ENCODE measurements at regions not wholly inside any gene's neighbourhood (a gene's known extent, or its start where the extent isn't known, plus 50 kb on each side); places are given as distances from the start of the nearest gene placed in this dataset.

- WGBS: 91% methylated on average over 5 of the region's 5 CpGs
- TF ChIP-seq CTCF (IDR thresholded peaks at IDR 0.05) (no peak), POLR2A (IDR thresholded peaks at IDR 0.05) (no peak), POLR2AphosphoS5 (IDR thresholded peaks at IDR 0.05) (no peak)
- Histone ChIP-seq H3K4me1 (replicated peaks) (no peaks in the 10 kb centered on the region), H3K4me3 (no peak overlapping the region), H3K27me3 (replicated peaks; ENCODE audit: insufficient read depth) (no peaks in the 10 kb centered on the region), H3K36me3 (no peaks in the 10 kb centered on the region), H3K27ac (no peak overlapping the region), H3K9me3 (no peaks in the 10 kb centered on the region)
- DNase-seq (ENCODE audit: low spot score): no peak
- intact Hi-C loops (cut with DNase I): no loop called here
These were observed 689.8 kb downstream of the INHBA start for GRCh38 chr7:41013117-41013516.

DNA sequence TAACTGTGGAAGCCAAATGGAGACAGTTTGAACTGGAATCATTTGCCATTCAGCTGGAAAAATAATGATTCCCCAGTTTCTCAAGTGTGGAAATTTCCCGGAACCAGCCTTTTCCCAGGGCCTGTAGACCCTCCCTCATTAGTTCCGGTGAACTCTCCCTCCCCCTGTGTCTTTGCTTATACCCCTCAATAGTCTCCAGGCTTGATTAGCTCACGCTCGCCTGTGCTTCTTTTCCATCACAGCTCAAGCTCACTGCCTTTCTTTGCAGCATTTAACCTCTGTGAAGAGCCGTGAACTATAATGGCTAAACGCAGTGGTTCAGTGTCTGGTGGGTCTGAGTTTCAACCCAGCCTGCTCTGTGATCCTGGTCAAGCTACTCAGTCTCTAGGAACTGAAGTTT is 690.8 kb downstream of the INHBA start:
- no peak for DNase-seq (ENCODE audit: low spot score)
- H3K27me3 ChIP-seq (replicated peaks; ENCODE audit: insufficient read depth): no peaks in the 10 kb centered on the region
- H3K4me3 ChIP-seq: no peak overlapping the region
- H3K9me3 ChIP-seq: no peaks in the 10 kb centered on the region
- H3K4me1 ChIP-seq (replicated peaks): no peaks in the 10 kb centered on the region
- intact Hi-C loops (cut with DNase I): no loop called here
- TF ChIP-seq CTCF (IDR thresholded peaks at IDR 0.05): no peak
- no peak for TF ChIP-seq POLR2AphosphoS5 (IDR thresholded peaks at IDR 0.05)
- TF ChIP-seq POLR2A (IDR thresholded peaks at IDR 0.05): no peak
- no peak overlapping the region for H3K27ac ChIP-seq
- H3K36me3 ChIP-seq: no peaks in the 10 kb centered on the region
- WGBS: 91% methylated on average over 6 of the region's 6 CpGs

DNA sequence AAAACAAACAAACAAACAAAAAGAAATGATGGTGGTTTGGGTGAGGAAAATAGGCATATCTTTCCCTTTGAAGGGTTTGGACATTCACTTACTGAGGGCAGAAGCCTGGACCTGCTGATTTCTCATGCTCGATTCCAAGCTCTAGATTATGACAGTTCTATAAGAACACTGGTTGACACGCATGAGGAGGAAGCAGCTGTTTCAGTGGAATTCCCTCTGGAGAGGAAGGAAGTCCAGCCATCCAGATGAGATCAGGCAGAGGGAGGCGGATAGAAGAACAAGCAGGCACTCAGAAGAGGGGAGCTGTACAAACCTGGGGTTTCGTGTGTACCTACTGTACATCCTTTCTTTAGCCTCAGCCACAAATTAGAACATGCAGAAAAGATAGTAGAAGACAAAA is 691.9 kb downstream of the INHBA start:
- Histone ChIP-seq H3K4me1 (replicated peaks) (no peaks in the 10 kb centered on the region), H3K4me3 (no peak overlapping the region), H3K36me3 (no peaks in the 10 kb centered on the region), H3K27ac (no peak overlapping the region), H3K27me3 (replicated peaks; ENCODE audit: insufficient read depth) (no peaks in the 10 kb centered on the region), H3K9me3 (no peaks in the 10 kb centered on the region)
- DNase-seq (ENCODE audit: low spot score): no peak
- 77% methylated on average over 4 of the region's 4 CpGs for WGBS
- no peak for TF ChIP-seq POLR2A (IDR thresholded peaks at IDR 0.05)
- TF ChIP-seq CTCF (IDR thresholded peaks at IDR 0.05): no peak
- TF ChIP-seq POLR2AphosphoS5 (IDR thresholded peaks at IDR 0.05): no peak
- intact Hi-C loops (cut with DNase I): no loop called here

GRCh38 chr7:41010418-41010817 is 692.5 kb downstream of the INHBA start:
- WGBS: 82% methylated on average over 3 of the region's 3 CpGs
- H3K27ac ChIP-seq: no peak overlapping the region
- DNase-seq (ENCODE audit: low spot score): no peak

More at GRCh38 chr7:41010418-41010817, 692.5 kb downstream of the INHBA start:
- H3K36me3 ChIP-seq: no peaks in the 10 kb centered on the region
- intact Hi-C loops (cut with DNase I): no loop called here
- H3K9me3 ChIP-seq: no peaks in the 10 kb centered on the region
- H3K4me3 ChIP-seq: no peak overlapping the region
- TF ChIP-seq POLR2AphosphoS5 (IDR thresholded peaks at IDR 0.05) (no peak), CTCF (IDR thresholded peaks at IDR 0.05) (no peak), POLR2A (IDR thresholded peaks at IDR 0.05) (no peak)
- no peaks in the 10 kb centered on the region for H3K4me1 ChIP-seq (replicated peaks)
- no peaks in the 10 kb centered on the region for H3K27me3 ChIP-seq (replicated peaks; ENCODE audit: insufficient read depth)
